Nephron progenitor cell (in vitro differentiated cells): ENCODE measurements at regions not wholly inside any gene's neighbourhood (a gene's known extent, or its start where the extent isn't known, plus 50 kb on each side); places are given as distances from the start of the nearest gene placed in this dataset.

Source experiments
- DNase-seq: peaks from one replicate; pipeline ENCODE4 v3.0.0; 2021
- H3K27ac Mint-ChIP-seq: 2 replicates; pipeline ENCODE4 v1.8.0; 2021; ENCODE audit warnings: mild to moderate bottlenecking, moderate library complexity, mixed read lengths
- H3K27me3 Mint-ChIP-seq: 2 replicates; pipeline ENCODE4 v1.8.0; 2021; ENCODE audit warnings: mild to moderate bottlenecking, low read depth, mixed read lengths; ENCODE audit not compliant: poor library complexity
- H3K36me3 Mint-ChIP-seq: 2 replicates; pipeline ENCODE4 v1.8.0; 2021; ENCODE audit warnings: low read depth, mixed read lengths
- H3K4me1 Mint-ChIP-seq: 2 replicates; pipeline ENCODE4 v1.8.0; 2021; ENCODE audit warnings: mixed read lengths
- H3K4me3 Mint-ChIP-seq: 2 replicates; pipeline ENCODE4 v1.8.0; 2021; ENCODE audit warnings: mild to moderate bottlenecking, moderate library complexity, mixed read lengths
- H3K9me3 Mint-ChIP-seq: 2 replicates; pipeline ENCODE4 v1.8.0; 2021; ENCODE audit warnings: mild to moderate bottlenecking, moderate library complexity, mixed read lengths
- TF ChIP-seq, protein P1 (sequence below): fragments of 200-600 bp; sonication (generic); IDR thresholded peaks from 2 replicates; pipeline ENCODE4 v1.5.0; 2021; ENCODE audit warnings: antibody characterized with exemption

DNA sequence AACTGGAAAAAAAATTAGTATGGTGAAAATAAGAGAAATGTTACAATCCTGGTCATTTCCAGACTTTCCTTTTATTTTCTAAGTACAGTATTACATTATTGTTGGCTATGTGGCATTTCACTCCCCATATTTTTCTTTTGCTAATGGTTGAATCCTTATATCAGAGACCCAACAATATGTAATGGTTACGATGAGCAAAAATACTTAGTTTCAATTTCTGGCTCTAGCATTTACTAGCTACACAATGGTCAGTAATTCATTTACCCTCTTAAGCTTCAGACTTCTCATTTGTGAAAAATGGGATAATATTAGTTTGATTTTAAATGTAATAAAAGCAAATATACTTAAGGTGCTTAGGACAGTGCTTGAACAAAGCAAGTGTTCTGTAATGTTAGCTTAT lies 942.9 kb upstream of the PABPC4L start:
- Mint-ChIP-seq H3K9me3 (no peaks in the 10 kb centered on the region), H3K27ac (no peak overlapping the region), H3K4me1 (no peaks in the 10 kb centered on the region), H3K36me3 (no peaks in the 10 kb centered on the region), H3K4me3 (no peak overlapping the region), H3K27me3 (no peaks in the 10 kb centered on the region)
- TF ChIP-seq, protein P1, sequence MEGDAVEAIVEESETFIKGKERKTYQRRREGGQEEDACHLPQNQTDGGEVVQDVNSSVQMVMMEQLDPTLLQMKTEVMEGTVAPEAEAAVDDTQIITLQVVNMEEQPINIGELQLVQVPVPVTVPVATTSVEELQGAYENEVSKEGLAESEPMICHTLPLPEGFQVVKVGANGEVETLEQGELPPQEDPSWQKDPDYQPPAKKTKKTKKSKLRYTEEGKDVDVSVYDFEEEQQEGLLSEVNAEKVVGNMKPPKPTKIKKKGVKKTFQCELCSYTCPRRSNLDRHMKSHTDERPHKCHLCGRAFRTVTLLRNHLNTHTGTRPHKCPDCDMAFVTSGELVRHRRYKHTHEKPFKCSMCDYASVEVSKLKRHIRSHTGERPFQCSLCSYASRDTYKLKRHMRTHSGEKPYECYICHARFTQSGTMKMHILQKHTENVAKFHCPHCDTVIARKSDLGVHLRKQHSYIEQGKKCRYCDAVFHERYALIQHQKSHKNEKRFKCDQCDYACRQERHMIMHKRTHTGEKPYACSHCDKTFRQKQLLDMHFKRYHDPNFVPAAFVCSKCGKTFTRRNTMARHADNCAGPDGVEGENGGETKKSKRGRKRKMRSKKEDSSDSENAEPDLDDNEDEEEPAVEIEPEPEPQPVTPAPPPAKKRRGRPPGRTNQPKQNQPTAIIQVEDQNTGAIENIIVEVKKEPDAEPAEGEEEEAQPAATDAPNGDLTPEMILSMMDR = no peak
- DNase-seq = no peak

DNA sequence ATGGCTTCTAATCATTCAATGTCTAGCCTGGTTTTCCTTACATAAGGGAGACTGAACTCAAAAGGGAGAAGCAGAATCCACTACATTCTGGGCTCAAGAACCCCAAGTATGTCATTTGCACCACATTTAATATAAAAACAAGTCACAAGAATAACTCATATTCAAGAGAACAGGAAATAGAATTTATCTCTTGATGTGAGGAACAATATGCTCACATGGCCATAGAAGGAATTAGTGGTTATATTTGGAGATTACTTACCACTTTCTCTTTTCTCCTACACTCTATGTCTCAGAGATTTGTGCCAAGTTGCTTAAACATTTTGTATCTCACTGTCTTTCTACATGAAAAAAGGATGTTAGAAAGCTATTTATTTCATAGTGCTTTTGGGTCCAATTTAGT lies 922.6 kb upstream of the PABPC4L start:
- no peak overlapping the region for H3K27ac Mint-ChIP-seq

DNA sequence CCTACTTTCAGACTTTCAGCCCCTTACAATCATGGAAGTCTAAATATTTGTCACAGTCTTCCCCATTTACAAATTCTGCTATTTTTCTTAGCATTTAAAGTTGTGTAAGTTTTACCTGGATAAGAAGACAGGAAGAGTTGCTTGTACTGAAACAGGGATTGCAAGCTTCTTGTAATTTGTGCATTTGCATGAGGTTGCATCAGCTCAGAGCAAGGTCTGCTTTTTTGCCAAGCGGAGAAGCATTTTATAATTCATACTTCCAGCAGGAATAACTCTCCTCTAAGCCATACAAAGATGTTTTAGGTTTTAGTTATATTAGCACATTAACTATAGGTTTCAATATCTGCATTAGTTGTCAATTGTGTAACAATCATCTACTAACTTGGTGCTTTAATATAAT lies 922.0 kb upstream of the PABPC4L start:
- TF ChIP-seq, protein P1 = no peak

More for the DNA sequence above, 922.6 kb upstream of the PABPC4L start:
- DNase-seq = no peak
- H3K27me3 Mint-ChIP-seq = no peaks in the 10 kb centered on the region
- no peak overlapping the region for H3K4me3 Mint-ChIP-seq
- H3K36me3 Mint-ChIP-seq = no peaks in the 10 kb centered on the region
- TF ChIP-seq, protein P1 = no peak
- no peaks in the 10 kb centered on the region for H3K9me3 Mint-ChIP-seq
- H3K4me1 Mint-ChIP-seq = no peaks in the 10 kb centered on the region

DNA sequence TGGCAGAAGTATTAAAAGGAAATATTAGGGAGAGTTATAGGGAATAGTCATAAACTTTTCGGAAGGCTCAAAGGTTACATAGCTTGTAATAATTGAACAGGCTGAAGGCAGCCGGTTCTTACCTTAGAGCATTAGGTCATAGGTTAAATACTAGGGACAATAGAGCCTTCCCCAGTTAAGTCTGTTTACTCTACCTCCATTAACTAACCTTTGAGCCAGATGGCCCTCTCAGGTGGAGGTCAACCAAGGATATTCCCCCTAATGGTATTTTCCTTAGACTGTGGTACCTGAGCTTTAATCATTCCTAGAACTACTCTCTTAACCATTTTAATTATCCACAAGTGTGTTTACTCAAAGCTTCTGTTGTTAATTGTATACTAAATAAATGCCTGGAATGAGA lies 920.9 kb upstream of the PABPC4L start:
- no peaks in the 10 kb centered on the region for H3K27me3 Mint-ChIP-seq
- no peak overlapping the region for H3K4me3 Mint-ChIP-seq
- no peak for DNase-seq
- H3K36me3 Mint-ChIP-seq = no peaks in the 10 kb centered on the region
- H3K9me3 Mint-ChIP-seq = no peaks in the 10 kb centered on the region
- no peaks in the 10 kb centered on the region for H3K4me1 Mint-ChIP-seq
- TF ChIP-seq, protein P1 = no peak
- H3K27ac Mint-ChIP-seq = no peak overlapping the region

More for the DNA sequence above, 922.0 kb upstream of the PABPC4L start:
- Mint-ChIP-seq H3K9me3 (no peaks in the 10 kb centered on the region), H3K4me3 (no peak overlapping the region), H3K27ac (no peak overlapping the region), H3K36me3 (no peaks in the 10 kb centered on the region), H3K27me3 (no peaks in the 10 kb centered on the region), H3K4me1 (no peaks in the 10 kb centered on the region)
- DNase-seq = no peak

DNA sequence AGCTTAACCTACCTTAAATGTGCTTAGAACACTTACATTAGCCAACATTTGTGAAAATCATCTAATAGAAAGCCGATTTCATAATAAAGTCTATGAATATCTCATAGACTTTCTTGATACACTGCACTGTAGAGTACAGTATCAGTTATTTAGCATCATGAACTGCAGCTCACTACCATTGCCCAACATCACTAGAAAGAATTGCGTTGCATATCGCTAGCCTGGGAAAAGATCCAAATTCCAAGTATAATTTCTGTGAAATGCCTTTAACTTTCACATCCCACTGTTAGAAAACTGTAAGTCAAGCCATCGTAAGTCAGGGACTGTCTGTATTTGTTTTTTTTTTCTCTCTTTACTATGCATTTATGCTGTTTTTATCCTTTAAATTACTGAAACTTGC lies 918.6 kb upstream of the PABPC4L start:
- TF ChIP-seq, protein P1 = no peak
- Mint-ChIP-seq H3K27me3 (no peaks in the 10 kb centered on the region), H3K36me3 (no peaks in the 10 kb centered on the region), H3K4me3 (no peak overlapping the region), H3K27ac (no peak overlapping the region), H3K4me1 (no peaks in the 10 kb centered on the region), H3K9me3 (no peaks in the 10 kb centered on the region)
- DNase-seq = no peak

DNA sequence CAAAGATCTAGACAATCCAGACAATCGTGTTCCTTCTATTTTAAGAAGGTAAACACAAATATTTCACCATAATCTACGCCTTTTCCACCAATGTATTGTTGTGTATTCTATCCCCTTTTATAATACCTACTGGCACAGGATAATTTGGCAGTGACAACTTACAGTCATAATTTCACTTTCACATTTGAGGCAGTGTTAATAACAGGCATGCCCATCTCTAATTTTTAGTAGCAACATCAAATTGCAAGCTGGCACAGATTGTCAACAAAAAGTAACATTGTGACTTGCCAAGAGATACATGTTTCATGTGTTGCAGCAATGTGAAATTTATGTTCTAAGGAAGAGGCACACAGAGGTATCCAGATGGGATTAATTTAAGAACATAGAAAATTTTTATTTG lies 912.5 kb upstream of the PABPC4L start:
- TF ChIP-seq, protein P1 = no peak
- no peak overlapping the region for H3K4me3 Mint-ChIP-seq
- peaks cover 10% of the 10 kb centered on the region for H3K9me3 Mint-ChIP-seq
- no peak for DNase-seq
- H3K27ac Mint-ChIP-seq = no peak overlapping the region
- no peaks in the 10 kb centered on the region for H3K4me1 Mint-ChIP-seq
- no peaks in the 10 kb centered on the region for H3K36me3 Mint-ChIP-seq
- no peaks in the 10 kb centered on the region for H3K27me3 Mint-ChIP-seq
